ENCODE measurements at regions not wholly inside any gene's neighbourhood (a gene's known extent, or its start where the extent isn't known, plus 50 kb on each side); places are given as distances from the start of the nearest gene placed in this dataset.

GRCh38 chr12:18982226-18982949, 147.1 kb upstream of the PLEKHA5 start:
- no peak for DNase-seq (ENCODE audit: low read depth)
- H3K4me3 ChIP-seq (ENCODE audit: control insufficient read depth, low read depth, low read length) = no peak overlapping the region
- no peak for TF ChIP-seq CTCF (conservative IDR thresholded peaks at IDR 0.05; ENCODE audit: control insufficient read depth, insufficient read depth, low read depth, low read length)

GRCh38 chr12:18983854-18984253, 145.7 kb upstream of the PLEKHA5 start:
- no peak for DNase-seq (ENCODE audit: low read depth)
- TF ChIP-seq CTCF (conservative IDR thresholded peaks at IDR 0.05; ENCODE audit: control insufficient read depth, insufficient read depth, low read depth, low read length) = no peak

GRCh38 chr12:18990856-18991255, 138.7 kb upstream of the PLEKHA5 start:
- no peak for TF ChIP-seq CTCF (conservative IDR thresholded peaks at IDR 0.05; ENCODE audit: control insufficient read depth, insufficient read depth, low read depth, low read length)
- no peak for DNase-seq (ENCODE audit: low read depth)
- H3K4me3 ChIP-seq (ENCODE audit: control insufficient read depth, low read depth, low read length) = no peak overlapping the region

More at GRCh38 chr12:18983854-18984253, 145.7 kb upstream of the PLEKHA5 start:
- no peak overlapping the region for H3K4me3 ChIP-seq (ENCODE audit: control insufficient read depth, low read depth, low read length)

GRCh38 chr12:18992336-18992735, 137.2 kb upstream of the PLEKHA5 start:
- H3K4me3 ChIP-seq (ENCODE audit: control insufficient read depth, low read depth, low read length) = no peak overlapping the region
- no peak for DNase-seq (ENCODE audit: low read depth)
- no peak for TF ChIP-seq CTCF (conservative IDR thresholded peaks at IDR 0.05; ENCODE audit: control insufficient read depth, insufficient read depth, low read depth, low read length)

- peak; percentile 93 for DNase-seq (ENCODE audit: low read depth)
- H3K4me3 ChIP-seq (ENCODE audit: control insufficient read depth, low read depth, low read length) = no peak overlapping the region
- no peak for TF ChIP-seq CTCF (conservative IDR thresholded peaks at IDR 0.05; ENCODE audit: control insufficient read depth, insufficient read depth, low read depth, low read length)
Observed at GRCh38 chr12:18998343-18999261, 130.9 kb upstream of the PLEKHA5 start.

GRCh38 chr12:19000836-19001235, 128.7 kb upstream of the PLEKHA5 start:
- H3K4me3 ChIP-seq (ENCODE audit: control insufficient read depth, low read depth, low read length) = no peak overlapping the region
- DNase-seq (ENCODE audit: low read depth) = no peak
- TF ChIP-seq CTCF (conservative IDR thresholded peaks at IDR 0.05; ENCODE audit: control insufficient read depth, insufficient read depth, low read depth, low read length) = no peak

All from fibroblast of mammary gland (primary cell).